ENCODE measurements at regions not wholly inside any gene's neighbourhood (a gene's known extent, or its start where the extent isn't known, plus 50 kb on each side); places are given as distances from the start of the nearest gene placed in this dataset.

GRCh38 chr11:44403176-44403575 is 93.2 kb upstream of the ALX4 start:
- TF ChIP-seq CTCF (IDR thresholded peaks at IDR 0.05) = no peak

GRCh38 chr11:44403587-44404273 is 93.8 kb upstream of the ALX4 start:
- TF ChIP-seq CTCF (IDR thresholded peaks at IDR 0.05) = no peak

GRCh38 chr11:44404301-44404700 is 94.4 kb upstream of the ALX4 start:
- TF ChIP-seq CTCF (IDR thresholded peaks at IDR 0.05) = no peak

GRCh38 chr11:44404736-44405395 is 94.9 kb upstream of the ALX4 start:
- no peak for TF ChIP-seq CTCF (IDR thresholded peaks at IDR 0.05)

GRCh38 chr11:44407211-44407996 is 97.5 kb upstream of the ALX4 start:
- TF ChIP-seq CTCF (IDR thresholded peaks at IDR 0.05) = no peak

GRCh38 chr11:44408141-44408540 is 98.2 kb upstream of the ALX4 start:
- no peak for TF ChIP-seq CTCF (IDR thresholded peaks at IDR 0.05)

- TF ChIP-seq CTCF (IDR thresholded peaks at IDR 0.05) = no peak
Measured at GRCh38 chr11:44408711-44409470, 99.0 kb upstream of the ALX4 start.
